GM21786 (cell line): ENCODE measurements at regions not wholly inside any gene's neighbourhood (a gene's known extent, or its start where the extent isn't known, plus 50 kb on each side); places are given as distances from the start of the nearest gene placed in this dataset.
"Not testable (repeated sequence)": the region's sequence is repeated elsewhere in the genome, so short reads cannot be mapped to it uniquely, and the experiment has no call there.

ENCODE experiments used
- ATAC-seq: cut with Tn5 transposase; IDR thresholded peaks from one replicate; pipeline ENCODE4 v1.9.1; 2021; ENCODE audit not compliant: unreplicated experiment

- ATAC-seq, result no peak
These were observed 1127.0 kb downstream of the DNAJB9 start for GRCh38 chr7:109696723-109697122.

DNA sequence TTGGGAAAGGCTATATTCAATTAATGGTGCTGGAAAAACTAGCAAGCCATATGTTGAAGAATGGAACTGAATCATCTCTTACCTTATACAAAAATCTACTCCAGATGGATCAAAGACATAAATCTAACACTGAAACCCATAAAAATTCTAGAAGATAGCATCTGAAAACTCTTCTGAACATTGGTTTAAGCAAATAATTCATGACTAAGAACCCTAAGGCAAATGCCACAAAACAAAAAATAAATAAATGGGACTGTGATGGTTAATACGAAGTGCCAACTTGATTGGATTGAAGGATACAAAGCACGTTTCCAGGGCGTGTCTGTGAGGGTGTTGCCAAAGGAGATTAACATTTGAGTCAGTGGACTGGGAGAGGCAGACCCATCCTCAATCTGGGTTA is 1130.0 kb downstream of the DNAJB9 start:
- ATAC-seq, result no peak

- no peak for ATAC-seq
These were observed 1143.7 kb downstream of the DNAJB9 start for GRCh38 chr7:109713366-109713765.

- not testable (repeated sequence) for ATAC-seq
These were observed 1149.7 kb downstream of the DNAJB9 start for GRCh38 chr7:109719359-109719758.

DNA sequence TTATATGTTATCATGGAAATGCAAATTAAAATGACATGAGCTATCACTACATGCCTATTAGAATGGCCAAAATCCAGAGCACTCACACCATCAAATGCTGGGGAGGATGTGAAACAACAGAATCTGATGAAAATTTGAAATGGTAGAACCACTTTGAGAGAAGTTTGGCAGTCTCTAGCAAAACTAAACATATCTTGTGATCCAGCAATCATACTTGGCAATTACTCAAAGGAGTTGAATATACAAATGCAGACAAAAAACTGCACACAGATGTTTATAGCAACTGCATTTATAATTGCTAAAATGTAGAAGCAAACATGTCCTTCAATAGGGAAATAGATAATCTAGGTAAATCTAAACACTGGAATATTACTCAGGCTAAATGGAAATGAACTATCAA is 1164.9 kb downstream of the DNAJB9 start:
- no peak for ATAC-seq

DNA sequence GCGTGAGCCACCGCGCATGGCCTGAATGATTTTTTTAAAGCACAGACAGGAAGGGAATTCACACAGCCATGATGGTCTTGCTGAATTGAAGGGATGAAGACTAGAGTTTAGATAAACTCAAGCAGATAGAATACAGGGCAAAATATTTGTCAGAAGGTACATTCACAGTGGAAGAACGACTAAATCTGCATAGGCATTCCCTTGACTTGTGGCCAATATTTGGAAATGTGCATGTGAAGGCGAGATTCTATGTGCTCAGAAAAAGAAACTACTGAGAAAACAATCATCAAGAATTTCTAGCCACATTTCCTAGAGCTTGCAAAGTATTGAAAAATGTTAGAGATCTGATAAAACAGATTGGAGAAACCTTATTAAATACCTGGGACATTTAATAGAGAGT is 1166.2 kb downstream of the DNAJB9 start:
- ATAC-seq, result no peak

DNA sequence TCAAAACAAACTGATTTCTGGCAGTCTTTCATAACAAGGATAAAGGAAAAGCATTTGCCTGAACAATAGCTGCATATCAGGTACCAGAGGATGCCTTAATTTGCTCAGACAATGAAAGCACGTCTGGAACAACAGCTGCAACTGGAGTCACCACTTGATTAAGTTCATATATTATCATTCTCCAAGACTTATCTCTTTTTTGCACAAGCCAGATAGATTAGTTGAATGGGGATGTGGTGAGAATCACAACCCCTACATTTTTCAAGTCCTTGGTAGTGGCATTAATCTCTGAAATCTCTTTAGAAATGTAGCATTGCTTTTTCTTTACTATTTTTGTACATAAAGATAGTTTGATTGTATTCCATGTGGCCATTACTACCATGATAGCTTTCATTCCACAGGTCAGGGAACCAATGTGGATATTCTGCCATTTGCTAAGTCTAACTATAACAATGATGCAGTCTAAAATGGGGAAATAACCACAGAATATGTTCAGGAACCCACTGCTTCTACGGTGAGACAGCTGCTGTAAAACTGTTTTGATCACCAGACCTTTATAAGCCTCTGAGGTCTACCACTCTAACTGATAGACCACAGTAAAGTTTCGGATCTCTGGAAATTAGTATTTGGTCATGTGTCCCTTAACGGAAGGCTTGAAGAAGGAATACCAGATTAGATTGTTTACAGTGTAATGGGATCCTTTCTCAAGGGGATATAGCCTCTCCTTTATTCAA is 1176.2 kb downstream of the DNAJB9 start:
- no peak for ATAC-seq

DNA sequence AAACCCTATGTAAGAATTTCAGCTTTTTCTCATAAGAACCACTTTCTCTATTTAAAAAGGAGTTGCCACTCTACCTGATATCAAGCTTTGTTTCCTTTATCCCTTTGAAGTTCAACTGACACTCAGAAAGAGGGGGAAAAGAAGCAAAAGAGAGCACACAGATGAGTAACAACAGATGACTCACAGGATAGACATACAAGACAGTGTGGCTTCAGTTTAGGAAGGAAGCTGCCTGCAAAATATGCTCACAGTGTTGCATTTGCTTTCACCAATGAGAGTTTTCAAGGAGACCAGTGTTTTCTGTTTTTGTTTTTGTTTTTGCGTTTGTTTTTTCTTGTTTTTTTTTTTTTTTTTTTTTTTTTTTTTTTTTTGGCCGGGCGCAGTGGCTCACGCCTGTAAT is 1181.6 kb downstream of the DNAJB9 start:
- no peak for ATAC-seq

DNA sequence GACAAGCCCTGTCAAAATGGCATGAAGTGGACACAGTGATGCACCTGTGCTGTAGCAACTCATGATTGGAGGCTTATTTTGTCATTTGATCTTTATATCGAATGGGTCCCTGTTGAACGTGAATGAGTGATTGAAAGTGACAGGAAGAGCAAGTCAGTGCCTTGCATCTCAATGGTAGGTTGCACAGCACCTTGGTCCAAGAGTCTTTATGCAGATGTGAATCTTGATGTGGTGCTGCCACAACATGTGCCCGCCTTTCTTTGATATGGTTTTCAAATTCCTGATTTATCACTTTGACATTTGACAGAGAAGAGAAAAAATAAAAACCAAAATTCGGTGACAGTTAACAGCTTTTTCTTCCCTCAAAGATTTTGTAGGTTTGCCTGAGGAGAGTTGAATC is 1182.4 kb downstream of the DNAJB9 start:
- no peak for ATAC-seq

DNA sequence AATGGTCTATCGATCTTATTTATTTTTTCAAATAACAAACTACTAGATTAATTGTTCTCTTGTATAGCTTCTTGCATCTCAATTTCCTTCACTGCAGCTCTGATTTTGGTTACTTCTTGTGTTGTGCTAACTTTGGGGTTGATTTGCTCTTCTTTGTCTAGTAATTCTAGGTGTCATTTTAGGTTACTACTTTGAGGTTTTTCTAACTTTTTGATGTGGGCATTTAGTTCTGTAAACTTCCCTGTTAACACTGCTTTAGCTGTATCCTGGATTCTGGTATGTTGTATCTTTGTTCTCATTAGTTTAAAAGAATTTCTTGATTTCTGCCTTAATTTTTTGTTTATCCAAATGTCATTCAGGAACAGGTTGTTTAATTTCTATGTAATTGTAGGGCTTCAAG is 1188.0 kb downstream of the DNAJB9 start:
- ATAC-seq, result no peak

GRCh38 chr7:109763611-109764010 is 1193.9 kb downstream of the DNAJB9 start:
- no peak for ATAC-seq

DNA sequence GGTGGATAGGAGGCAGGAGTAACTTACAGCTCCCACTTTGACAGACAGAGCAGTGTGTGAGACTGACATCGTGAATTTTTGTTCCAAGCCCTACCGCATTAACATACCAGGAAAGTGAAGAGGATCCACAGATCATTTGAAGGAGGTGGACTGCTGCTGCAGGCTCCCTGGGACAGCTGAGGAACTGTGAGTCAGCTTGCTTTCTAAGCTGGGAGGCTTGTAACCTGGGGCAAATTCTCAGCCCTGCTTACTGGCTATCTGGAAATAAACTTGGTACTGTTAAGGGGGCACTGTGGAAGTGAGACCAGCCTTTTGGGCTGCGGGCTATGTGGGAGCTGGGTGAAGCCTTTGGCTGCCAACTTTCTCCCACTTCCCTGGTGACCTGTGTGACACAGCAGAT is 1202.5 kb downstream of the DNAJB9 start:
- no peak for ATAC-seq

DNA sequence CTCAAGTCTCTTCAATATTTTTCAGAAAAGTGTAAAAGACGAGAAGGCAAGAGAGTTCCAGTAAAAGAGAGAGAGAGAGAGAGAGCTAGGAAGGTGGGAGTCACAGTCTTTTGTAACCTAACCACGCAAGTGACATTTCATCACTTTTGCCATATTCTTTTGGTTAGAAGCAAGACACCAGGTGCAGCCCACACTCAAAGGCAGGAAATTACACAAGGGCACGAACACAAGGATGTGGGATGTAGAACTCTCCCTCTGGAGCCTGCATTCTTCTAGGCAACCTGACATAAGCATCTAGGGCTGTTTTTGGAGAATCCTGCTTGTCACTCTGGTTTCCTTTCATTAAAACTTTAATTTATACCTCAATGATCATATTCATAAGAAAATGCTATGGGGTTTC is 1213.1 kb downstream of the DNAJB9 start:
- ATAC-seq, result no peak

- ATAC-seq, result no peak
These were observed 1236.9 kb downstream of the DNAJB9 start for GRCh38 chr7:109806548-109806947.

DNA sequence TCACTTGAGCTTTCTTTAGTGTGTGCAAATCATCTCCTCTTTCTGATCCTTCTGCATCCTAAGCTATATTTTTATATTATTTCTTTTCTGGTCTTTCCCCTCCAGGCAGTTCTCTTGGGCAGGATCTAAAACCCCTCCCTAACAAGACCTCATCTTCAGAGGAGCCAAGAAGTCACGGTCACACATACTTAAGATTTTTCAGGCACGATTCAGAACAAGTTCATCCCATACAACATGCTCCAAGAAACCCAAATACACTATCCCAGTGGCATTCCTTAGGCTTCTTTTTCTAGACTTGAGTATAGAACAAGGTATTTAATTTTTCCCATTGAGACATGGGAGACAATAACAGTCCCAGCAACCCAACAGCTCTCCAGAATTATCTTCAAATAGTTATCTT is 1251.5 kb downstream of the DNAJB9 start:
- no peak for ATAC-seq

- no peak for ATAC-seq
These were observed 1256.1 kb upstream of the LRRN3 start for GRCh38 chr7:109834851-109835250.

DNA sequence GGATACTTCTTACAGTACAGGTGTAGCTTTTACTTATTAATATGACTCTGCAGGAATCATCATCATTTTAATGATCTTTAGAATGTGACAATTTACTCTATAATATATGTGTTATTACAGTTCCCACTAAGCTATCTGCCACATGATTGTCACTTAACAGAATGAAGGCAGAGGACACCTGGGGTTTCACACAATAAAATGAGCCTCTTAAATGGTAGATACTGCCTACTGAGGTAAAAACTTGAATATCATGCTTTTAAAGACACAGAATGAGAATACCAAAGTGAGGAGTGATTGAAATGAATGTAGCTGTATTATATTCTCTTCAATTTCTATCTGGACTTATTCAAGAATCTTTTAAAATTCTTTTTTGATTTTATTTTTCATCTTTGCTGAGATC is 1255.3 kb upstream of the LRRN3 start:
- no peak for ATAC-seq

GRCh38 chr7:109836016-109836415 is 1254.9 kb upstream of the LRRN3 start:
- ATAC-seq, result no peak

DNA sequence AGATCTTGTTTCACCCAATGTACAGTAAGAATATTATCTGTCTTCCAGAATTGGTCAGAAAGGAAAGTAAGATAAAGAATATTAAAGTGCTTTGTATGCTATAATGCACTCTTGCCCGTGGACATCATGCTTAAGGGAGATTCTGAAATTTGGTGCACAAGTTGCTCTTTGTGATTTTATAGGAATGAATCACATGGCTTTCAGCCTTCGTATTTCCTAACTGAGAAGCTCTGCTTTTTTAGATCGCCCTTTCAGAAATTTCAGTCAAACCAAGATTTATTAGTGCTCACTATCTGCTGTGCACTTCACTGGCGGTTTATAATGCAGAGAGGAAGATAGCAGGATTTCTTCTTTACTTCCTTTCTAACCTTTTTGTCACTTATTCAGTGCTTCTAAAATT is 1248.5 kb upstream of the LRRN3 start:
- ATAC-seq, result no peak

GRCh38 chr7:109844362-109844761 is 1246.6 kb upstream of the LRRN3 start:
- no peak for ATAC-seq

DNA sequence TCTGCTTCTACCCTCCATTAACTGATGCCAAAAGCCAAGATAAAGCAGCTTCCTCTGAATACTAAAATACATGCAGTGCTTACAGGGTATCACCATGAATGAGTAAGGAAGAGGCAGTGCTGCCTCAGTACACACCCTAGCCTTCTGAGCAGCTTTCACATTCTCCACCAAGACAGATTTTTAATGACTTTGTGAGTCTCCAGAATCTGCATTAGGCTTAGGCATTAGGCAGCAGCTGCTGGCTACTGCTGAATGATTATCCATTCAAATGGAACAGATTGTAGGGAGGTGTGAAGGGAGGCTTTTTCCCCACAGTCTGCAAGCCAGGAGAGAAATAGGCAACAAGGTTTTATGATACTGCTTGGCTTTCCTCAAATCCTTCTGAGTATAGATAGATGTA is 1226.7 kb upstream of the LRRN3 start:
- no peak for ATAC-seq

- no peak for ATAC-seq
These were observed 1222.6 kb upstream of the LRRN3 start for GRCh38 chr7:109868215-109868860.

DNA sequence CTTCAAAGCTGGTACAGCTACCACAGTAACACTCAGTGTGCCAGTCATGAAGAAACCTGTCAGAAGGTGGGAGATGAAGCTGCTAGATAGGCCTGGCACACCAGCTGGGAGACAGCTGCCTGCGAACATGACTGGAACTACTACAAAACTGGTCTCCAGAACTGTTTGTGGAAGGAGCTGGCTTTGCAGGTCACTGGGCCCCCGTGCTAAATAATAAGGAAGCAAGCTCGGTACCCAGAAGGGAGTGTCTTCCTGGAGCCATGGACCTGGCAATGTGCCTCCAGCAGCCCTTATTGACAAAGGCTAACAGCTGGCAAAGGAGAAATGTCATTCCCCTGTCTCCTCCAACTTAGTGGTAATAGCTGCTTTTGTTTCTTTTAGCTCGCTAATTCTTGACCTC is 1217.6 kb upstream of the LRRN3 start:
- ATAC-seq, result no peak
